ENCODE measurements at regions not wholly inside any gene's neighbourhood (a gene's known extent, or its start where the extent isn't known, plus 50 kb on each side); places are given as distances from the start of the nearest gene placed in this dataset.
A peak's percentile ranks its signal among the peaks of the same experiment; 100 is the strongest.

DNA sequence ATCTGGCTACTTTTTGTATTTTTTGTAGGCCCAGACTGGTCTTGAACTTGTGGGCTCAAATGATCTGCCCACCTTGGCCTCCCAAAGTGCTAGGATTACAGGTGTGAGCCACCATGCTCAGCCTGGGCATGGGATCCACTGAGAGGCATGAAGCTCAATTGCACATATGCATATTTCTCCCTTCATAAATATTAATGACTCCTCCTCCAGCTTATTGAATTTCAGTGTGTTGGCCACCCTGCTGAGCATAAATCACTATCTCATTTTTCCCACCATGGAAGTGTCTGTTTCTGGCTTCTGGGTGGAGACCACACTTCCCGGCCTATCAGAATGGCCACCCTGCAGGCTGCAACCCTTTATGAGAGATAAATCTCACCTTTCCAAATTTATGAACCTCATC is 53.6 kb upstream of the KIF16B start:
- POLR2A ChIA-PET (ENCODE audit: unreplicated experiment): no interaction called here
- no peaks in the 10 kb centered on the region for H3K79me2 ChIP-seq (ENCODE audit: low read length)
- no peaks in the 10 kb centered on the region for H3K4me1 ChIP-seq (ENCODE audit: insufficient read depth, low read length)
- no peak overlapping the region for H3K27ac ChIP-seq (ENCODE audit: low read length)
- ATAC-seq (no peak), DNase-seq (no peak)
- intact Hi-C loops (cut with micrococcal nuclease): no loop called here
- H3F3A ChIP-seq (ENCODE audit: low read length, unreplicated experiment): no peaks in the 10 kb centered on the region
- H4K20me1 ChIP-seq (ENCODE audit: low read length): no peaks in the 10 kb centered on the region
- no peak overlapping the region for H2AFZ ChIP-seq (ENCODE audit: low read length)
- no peaks in the 10 kb centered on the region for H3K36me3 ChIP-seq (ENCODE audit: low read depth, low read length)
- no peaks in the 10 kb centered on the region for H3K9me3 ChIP-seq (ENCODE audit: low read length)
- TF ChIP-seq EZH2phosphoT487 (IDR thresholded peaks at IDR 0.05; ENCODE audit: borderline replicate concordance, low read length) (no peak), EZH2 (IDR thresholded peaks at IDR 0.05; ENCODE audit: low read length, unreplicated experiment) (no peak)
- TF ChIP-seq, protein P1, sequence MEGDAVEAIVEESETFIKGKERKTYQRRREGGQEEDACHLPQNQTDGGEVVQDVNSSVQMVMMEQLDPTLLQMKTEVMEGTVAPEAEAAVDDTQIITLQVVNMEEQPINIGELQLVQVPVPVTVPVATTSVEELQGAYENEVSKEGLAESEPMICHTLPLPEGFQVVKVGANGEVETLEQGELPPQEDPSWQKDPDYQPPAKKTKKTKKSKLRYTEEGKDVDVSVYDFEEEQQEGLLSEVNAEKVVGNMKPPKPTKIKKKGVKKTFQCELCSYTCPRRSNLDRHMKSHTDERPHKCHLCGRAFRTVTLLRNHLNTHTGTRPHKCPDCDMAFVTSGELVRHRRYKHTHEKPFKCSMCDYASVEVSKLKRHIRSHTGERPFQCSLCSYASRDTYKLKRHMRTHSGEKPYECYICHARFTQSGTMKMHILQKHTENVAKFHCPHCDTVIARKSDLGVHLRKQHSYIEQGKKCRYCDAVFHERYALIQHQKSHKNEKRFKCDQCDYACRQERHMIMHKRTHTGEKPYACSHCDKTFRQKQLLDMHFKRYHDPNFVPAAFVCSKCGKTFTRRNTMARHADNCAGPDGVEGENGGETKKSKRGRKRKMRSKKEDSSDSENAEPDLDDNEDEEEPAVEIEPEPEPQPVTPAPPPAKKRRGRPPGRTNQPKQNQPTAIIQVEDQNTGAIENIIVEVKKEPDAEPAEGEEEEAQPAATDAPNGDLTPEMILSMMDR (conservative IDR thresholded peaks at IDR 0.05; ENCODE audit: low read depth, low read length): no peak
- no peaks in the 10 kb centered on the region for H3K9me2 ChIP-seq (replicated peaks; ENCODE audit: low read length)
- no peak overlapping the region for H3K9ac ChIP-seq (ENCODE audit: low read length)
- no TSS peak for BruUV-seq (replicated peaks)
- 0 out of 2 replicates have a peak, but pooled peaks cover 5% of the 10 kb centered on the region for H3K27me3 ChIP-seq (ENCODE audit: low read length)
- no peak overlapping the region for H3K4me3 ChIP-seq (ENCODE audit: low read length)
- CTCF ChIA-PET: no interaction called here
- no peak overlapping the region for H3K4me2 ChIP-seq (ENCODE audit: low read length)

DNA sequence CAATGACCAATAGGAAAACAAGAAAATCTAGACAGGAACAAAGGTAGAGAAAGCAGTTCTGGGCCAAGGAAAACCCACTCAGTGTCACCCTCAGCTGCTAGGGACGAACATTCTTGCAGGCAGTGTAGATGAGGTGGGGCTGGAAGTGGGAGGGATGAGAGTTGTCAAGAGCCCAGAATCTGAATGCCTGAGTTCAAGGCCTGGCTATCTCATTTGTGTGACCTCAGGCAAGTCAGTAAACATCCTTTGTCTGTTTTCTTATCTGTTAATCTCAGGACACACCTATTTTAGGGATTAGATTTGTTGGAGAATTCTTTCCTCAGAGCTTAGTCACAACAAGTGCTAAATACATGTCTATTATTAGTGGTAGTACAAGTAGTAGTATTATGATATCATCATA is 50.9 kb upstream of the KIF16B start:
- no peak overlapping the region for H3K4me2 ChIP-seq (ENCODE audit: low read length)
- no peak overlapping the region for H3K9ac ChIP-seq (ENCODE audit: low read length)
- H3K4me3 ChIP-seq (ENCODE audit: low read length): no peak overlapping the region
- ChIA-PET POLR2A (ENCODE audit: unreplicated experiment) (no interaction called here), CTCF (no interaction called here)
- no TSS peak for BruUV-seq (replicated peaks)
- H3K4me1 ChIP-seq (ENCODE audit: insufficient read depth, low read length): no peaks in the 10 kb centered on the region
- no peaks in the 10 kb centered on the region for H3K9me2 ChIP-seq (replicated peaks; ENCODE audit: low read length)
- H3K79me2 ChIP-seq (ENCODE audit: low read length): no peaks in the 10 kb centered on the region
- DNase-seq (peak; percentile 19), ATAC-seq (no peak)
- no peaks in the 10 kb centered on the region for H4K20me1 ChIP-seq (ENCODE audit: low read length)
- H3K27ac ChIP-seq (ENCODE audit: low read length): no peak overlapping the region
- no peaks in the 10 kb centered on the region for H3K9me3 ChIP-seq (ENCODE audit: low read length)
- H3K36me3 ChIP-seq (ENCODE audit: low read depth, low read length): no peaks in the 10 kb centered on the region
- intact Hi-C loops (cut with micrococcal nuclease): no loop called here
- TF ChIP-seq, protein P1 (conservative IDR thresholded peaks at IDR 0.05; ENCODE audit: low read depth, low read length): no peak
- TF ChIP-seq EZH2phosphoT487 (IDR thresholded peaks at IDR 0.05; ENCODE audit: borderline replicate concordance, low read length) (no peak), EZH2 (IDR thresholded peaks at IDR 0.05; ENCODE audit: low read length, unreplicated experiment) (no peak)
- no peaks in the 10 kb centered on the region for H3F3A ChIP-seq (ENCODE audit: low read length, unreplicated experiment)
- H3K27me3 ChIP-seq (ENCODE audit: low read length): no peaks in the 10 kb centered on the region
- no peak overlapping the region for H2AFZ ChIP-seq (ENCODE audit: low read length)

Measured in PC-3 (cell line).